PFSK-1 (cell line): ENCODE measurements at regions not wholly inside any gene's neighbourhood (a gene's known extent, or its start where the extent isn't known, plus 50 kb on each side); places are given as distances from the start of the nearest gene placed in this dataset.

ENCODE experiments used
- FOXP2 ChIP-seq: optimal IDR thresholded peaks from 2 replicates; pipeline ENCODE3; 2011; ENCODE audit warnings: borderline replicate concordance, control low read depth, inconsistent platforms; ENCODE audit not compliant: insufficient read depth; ENCODE audit errors: extremely low read length, extremely low read depth
- POLR2AphosphoS5 ChIP-seq: IDR thresholded peaks from 2 replicates; pipeline ENCODE4 v1.6.1; 2012; ENCODE audit warnings: low read depth, mild to moderate bottlenecking, control low read depth, low read length, moderate library complexity
- REST ChIP-seq, 2 experiments: IDR thresholded peaks; 2 replicates each; pipeline versions ENCODE4 v1.6.1 to v1.8.0; 2011 to 2012; ENCODE audit warnings: low read depth in 2 of 2, low read length in 2 of 2, control low read depth in 1 of 2, inconsistent platforms in 1 of 2, mild to moderate bottlenecking in 1 of 2, moderate library complexity in 1 of 2; ENCODE audit not compliant: insufficient read depth in 1 of 2
- SIN3A ChIP-seq: IDR thresholded peaks from 2 replicates; pipeline ENCODE4 v1.6.1; 2012; ENCODE audit warnings: mild to moderate bottlenecking, low read length, moderate library complexity, borderline replicate concordance; ENCODE audit not compliant: insufficient read depth
- TAF1 ChIP-seq: IDR thresholded peaks from 2 replicates; pipeline ENCODE4 v1.6.1; 2012; ENCODE audit warnings: low read length, control low read depth, borderline replicate concordance; ENCODE audit not compliant: insufficient read depth

GRCh38 chrX:39805022-39805421 lies 292.7 kb downstream of the BCOR start:
- TF ChIP-seq SIN3A (no peak), FOXP2 (no peak), POLR2AphosphoS5 (no peak), REST (IDR thresholded peaks at IDR 0.05; ENCODE audit: insufficient read depth in 1 of 2, low read depth in 2 of 2, low read length in 2 of 2) (no peak), TAF1 (no peak)

DNA sequence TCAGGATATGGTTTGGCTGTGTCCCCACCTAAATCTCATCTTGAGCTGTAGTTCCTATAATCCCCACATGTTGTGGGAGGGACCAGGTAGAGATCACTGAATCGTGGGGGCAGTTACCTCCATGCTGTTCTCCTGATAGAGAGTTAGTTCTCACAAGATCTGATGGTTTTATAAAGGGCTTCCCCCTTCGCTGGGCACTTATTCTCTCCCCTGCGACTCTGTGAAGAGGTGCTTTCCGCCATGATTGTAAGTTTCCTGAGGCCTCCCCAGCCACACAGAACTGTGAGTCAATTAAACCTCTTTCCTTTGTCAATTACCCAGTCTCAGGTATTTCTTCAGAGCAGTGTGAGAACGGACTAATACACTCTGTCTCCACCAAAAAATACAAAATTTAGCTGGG lies 291.9 kb downstream of the BCOR start:
- TF ChIP-seq POLR2AphosphoS5 (no peak), FOXP2 (no peak), TAF1 (no peak), SIN3A (no peak), REST (IDR thresholded peaks at IDR 0.05; ENCODE audit: insufficient read depth in 1 of 2, low read depth in 2 of 2, low read length in 2 of 2) (no peak)

- TF ChIP-seq FOXP2 (peak; percentile 63), SIN3A (no peak)
These were observed 289.3 kb downstream of the BCOR start for GRCh38 chrX:39808471-39808917.

- TF ChIP-seq SIN3A (no peak), TAF1 (no peak), FOXP2 (no peak), REST (IDR thresholded peaks at IDR 0.05; ENCODE audit: insufficient read depth in 1 of 2, low read depth in 2 of 2, low read length in 2 of 2) (no peak)
These were observed 288.4 kb downstream of the BCOR start for GRCh38 chrX:39809331-39809730.

- TF ChIP-seq POLR2AphosphoS5 (no peak), REST (IDR thresholded peaks at IDR 0.05; ENCODE audit: insufficient read depth in 1 of 2, low read depth in 2 of 2, low read length in 2 of 2) (no peak), SIN3A (no peak), FOXP2 (no peak), TAF1 (no peak)
These were observed 286.9 kb downstream of the BCOR start for GRCh38 chrX:39810901-39811300.
